IMR-90 (cell line): ENCODE measurements at regions not wholly inside any gene's neighbourhood (a gene's known extent, or its start where the extent isn't known, plus 50 kb on each side); places are given as distances from the start of the nearest gene placed in this dataset.

Source experiments
- ATAC-seq: fragments of 200-7000 bp; cut with Tn5 transposase; 2 replicates; pipeline ENCODE4 v1.9.1; 2020; ENCODE audit warnings: low read depth, mild to moderate bottlenecking, moderate library complexity
- BruUV-seq: library from RNA; stranded (reverse); fragments of 400-500 nt; replicated peaks from 2 replicates; lab custom pipeline; 2021; lab: Mats Ljungman, UMichigan
- CTCF ChIA-PET: fragments of 300-600 bp; formaldehyde crosslinking; extraction: SDS; loops from one replicate; lab custom pipeline; 2021; ENCODE audit warnings: antibody characterized with exemption; lab: Yijun Ruan, JAX
- POLR2A ChIA-PET: fragments of 300-600 bp; sonication (Branson Sonifier 250); formaldehyde crosslinking; loops from one replicate; lab custom pipeline; 2022; ENCODE audit warnings: antibody characterized with exemption; ENCODE audit not compliant: unreplicated experiment; lab: Charles Lee
- DNase-seq: peaks from one replicate; pipeline ENCODE4 v3.0.0; 2013
- H2AFZ ChIP-seq: replicated peaks from 2 replicates; pipeline ENCODE3; 2013; ENCODE audit warnings: low read length, mild to moderate bottlenecking; ENCODE audit not compliant: poor library complexity
- H2AK5ac ChIP-seq: 2 replicates; pipeline ENCODE4 v1.6.1; 2013; ENCODE audit warnings: low read depth, low read length, inconsistent platforms
- H2AK9ac ChIP-seq: replicated peaks from 2 replicates; pipeline ENCODE3; 2013; ENCODE audit warnings: mild to moderate bottlenecking, low read depth, low read length, moderate library complexity; ENCODE audit not compliant: poor library complexity
- H2BK120ac ChIP-seq: 2 replicates; pipeline ENCODE4 v1.6.1; 2013; ENCODE audit warnings: low read depth, low read length, inconsistent platforms
- H2BK15ac ChIP-seq: 3 replicates; pipeline ENCODE4 v1.6.1; 2013; ENCODE audit warnings: low read depth, low read length, inconsistent platforms
- H2BK20ac ChIP-seq: 2 replicates; pipeline ENCODE4 v1.6.1; 2013; ENCODE audit warnings: low read depth, mild to moderate bottlenecking, inconsistent platforms, low read length, moderate library complexity
- H2BK5ac ChIP-seq: 2 replicates; pipeline ENCODE4 v1.6.1; 2013; ENCODE audit warnings: mild to moderate bottlenecking, low read depth, low read length, inconsistent platforms; ENCODE audit not compliant: poor library complexity, severe bottlenecking
- H3K14ac ChIP-seq: replicated peaks from 2 replicates; pipeline ENCODE4 v1.6.1; 2013; ENCODE audit warnings: low read depth, low read length, inconsistent platforms
- H3K18ac ChIP-seq: 2 replicates; pipeline ENCODE4 v1.6.1; 2013; ENCODE audit warnings: low read depth, low read length, control low read depth
- H3K23ac ChIP-seq: 2 replicates; pipeline ENCODE4 v1.6.1; 2013; ENCODE audit warnings: low read depth, low read length, inconsistent platforms
- H3K27ac ChIP-seq: 2 replicates; pipeline ENCODE4 v1.5.1; 2013; ENCODE audit warnings: mild to moderate bottlenecking, control low read depth, low read length; ENCODE audit not compliant: insufficient read depth
- H3K27me3 ChIP-seq: 2 replicates; pipeline ENCODE4 v1.6.1; 2013; ENCODE audit warnings: low read length; ENCODE audit not compliant: control insufficient read depth, insufficient read depth
- H3K36me3 ChIP-seq: 2 replicates; pipeline ENCODE4 v1.6.1; 2013; ENCODE audit warnings: low read length, mixed read lengths; ENCODE audit not compliant: control insufficient read depth, insufficient read depth
- H3K4ac ChIP-seq: 2 replicates; pipeline ENCODE4 v1.6.1; 2013; ENCODE audit warnings: low read depth, low read length, inconsistent platforms
- H3K4me1 ChIP-seq: 2 replicates; pipeline ENCODE4 v1.6.1; 2013; ENCODE audit warnings: low read length, mixed read lengths; ENCODE audit not compliant: control insufficient read depth, insufficient read depth
- H3K4me2 ChIP-seq: 2 replicates; pipeline ENCODE4 v1.6.1; 2013; ENCODE audit warnings: low read depth, mild to moderate bottlenecking, control low read depth, low read length, moderate library complexity
- H3K4me3 ChIP-seq: 2 replicates; pipeline ENCODE4 v1.5.1; 2013; ENCODE audit warnings: low read depth, mild to moderate bottlenecking, control low read depth, low read length, moderate library complexity; ENCODE audit not compliant: insufficient read depth
- H3K56ac ChIP-seq: 2 replicates; pipeline ENCODE4 v1.6.1; 2013; ENCODE audit warnings: low read length, inconsistent platforms; ENCODE audit not compliant: insufficient read depth; ENCODE audit errors: extremely low read depth
- H3K79me1 ChIP-seq, 2 experiments: 2 replicates each; pipeline ENCODE4 v1.6.1; 2013; ENCODE audit warnings: low read length in 2 of 2, inconsistent platforms in 1 of 2, low read depth in 1 of 2
- H3K9ac ChIP-seq: 2 replicates; pipeline ENCODE4 v1.6.1; 2013; ENCODE audit warnings: low read depth, low read length, control low read depth
- H3K9me1 ChIP-seq: 2 replicates; pipeline ENCODE4 v1.6.1; 2013; ENCODE audit warnings: low read length, inconsistent platforms; ENCODE audit not compliant: insufficient read depth
- H3K9me3 ChIP-seq: 2 replicates; pipeline ENCODE4 v1.6.1; 2013; ENCODE audit warnings: low read length; ENCODE audit not compliant: control insufficient read depth, insufficient read depth
- H4K20me1 ChIP-seq: 2 replicates; pipeline ENCODE4 v1.6.1; 2013; ENCODE audit warnings: low read length, inconsistent platforms; ENCODE audit not compliant: insufficient read depth
- H4K5ac ChIP-seq: 2 replicates; pipeline ENCODE4 v1.6.1; 2013; ENCODE audit warnings: mild to moderate bottlenecking, low read depth, low read length, control low read depth
- H4K8ac ChIP-seq, 2 experiments: 2 replicates each; pipeline ENCODE4 v1.6.1; 2013; ENCODE audit warnings: low read depth in 2 of 2, low read length in 2 of 2, control low read depth in 1 of 2, inconsistent platforms in 1 of 2
- H4K91ac ChIP-seq: 2 replicates; pipeline ENCODE4 v1.6.1; 2013; ENCODE audit warnings: low read depth, low read length, inconsistent platforms; ENCODE audit not compliant: insufficient read depth
- BHLHE40 ChIP-seq: fragments of 150-350 bp; IDR thresholded peaks from 2 replicates; pipeline ENCODE4 v1.6.1; 2016; ENCODE audit warnings: mild to moderate bottlenecking, low read depth, low read length
- CEBPB ChIP-seq: IDR thresholded peaks from 2 replicates; pipeline ENCODE4 v1.6.1; 2012; ENCODE audit warnings: low read depth, low read length, improper control_type of control experiment
- dilution Hi-C: fragments of 300-500 bp; cut with HindIII; formaldehyde crosslinking; loops from one replicate; pipeline ENCODE4 v1.14.3; 2018; ENCODE audit warnings: low sequenced_read_pairs; ENCODE audit not compliant: unreplicated experiment
- in situ Hi-C: fragments of 300-500 bp; cut with MboI; formaldehyde crosslinking; loops from 3 replicates; pipeline ENCODE4 v1.14.3; 2019; ENCODE audit warnings: low sequenced_read_pairs, inconsistent platforms, mixed read lengths
- intact Hi-C: fragments of 100-400 bp; cut with micrococcal nuclease; formaldehyde crosslinking; loops from 2 replicates; pipeline ENCODE4 v1.10.0; 2022

GRCh38 chr1:98323388-98323787, 338.1 kb upstream of the SNX7 start:
- in situ Hi-C loops: no loop called here
- H2AK9ac ChIP-seq: no peak overlapping the region
- CTCF ChIA-PET: no interaction called here

More at GRCh38 chr1:98323388-98323787, 338.1 kb upstream of the SNX7 start:
- no peak overlapping the region for H3K9ac ChIP-seq
- peak overlapping the region; percentile 49 for H4K5ac ChIP-seq
- H3K36me3 ChIP-seq: no peaks in the 10 kb centered on the region
- DNase-seq (peak; percentile 82), ATAC-seq (peak; percentile 61)
- peak overlapping the region; percentile 41 to 93 for H4K8ac ChIP-seq
- H2BK120ac ChIP-seq: peak overlapping the region; percentile 90
- H3K4me2 ChIP-seq: peak overlapping the region; percentile 47
- H4K20me1 ChIP-seq: no peaks in the 10 kb centered on the region
- POLR2A ChIA-PET: no interaction called here
- H4K91ac ChIP-seq: peak overlapping the region; percentile 89
- peak overlapping the region; percentile 81 for H2BK5ac ChIP-seq
- intact Hi-C loops (loop anchor here (5.0 kb wide), 2 partner anchors 121 to 271 kb away; no protein-coding TSS in a partner anchor), dilution Hi-C loops (no loop called here)
- H3K4me3 ChIP-seq: no peak overlapping the region
- peak overlapping the region; percentile 77 for H3K4ac ChIP-seq
- no peak overlapping the region for H2AFZ ChIP-seq
- BruUV-seq: no TSS peak
- peak overlapping the region; percentile 43 for H3K23ac ChIP-seq
- peak overlapping the region; percentile 56 for H3K27ac ChIP-seq
- peak overlapping the region; percentile 96 for H2BK20ac ChIP-seq
- H3K4me1 ChIP-seq: peaks cover 20% of the 10 kb centered on the region
- peak overlapping the region; percentile 86 for H3K14ac ChIP-seq
- peaks cover 4% of the 10 kb centered on the region for H3K9me1 ChIP-seq
- peak overlapping the region; percentile 56; the same call in 1 of the 2 replicates for H3K56ac ChIP-seq
- TF ChIP-seq CEBPB (peak; percentile 91), BHLHE40 (no peak)
- no peaks in the 10 kb centered on the region for H3K79me1 ChIP-seq
- peak overlapping the region; percentile 67 for H2BK15ac ChIP-seq
- H2AK5ac ChIP-seq: peak overlapping the region; percentile 89; the same call in 1 of the 2 replicates
- peak overlapping the region; percentile 58 for H3K18ac ChIP-seq
- H3K9me3 ChIP-seq: no peaks in the 10 kb centered on the region
- H3K27me3 ChIP-seq: no peaks in the 10 kb centered on the region
